ENCODE measurements at regions not wholly inside any gene's neighbourhood (a gene's known extent, or its start where the extent isn't known, plus 50 kb on each side); places are given as distances from the start of the nearest gene placed in this dataset.
"Not testable (repeated sequence)": the region's sequence is repeated elsewhere in the genome, so short reads cannot be mapped to it uniquely, and the experiment has no call there.

DNA sequence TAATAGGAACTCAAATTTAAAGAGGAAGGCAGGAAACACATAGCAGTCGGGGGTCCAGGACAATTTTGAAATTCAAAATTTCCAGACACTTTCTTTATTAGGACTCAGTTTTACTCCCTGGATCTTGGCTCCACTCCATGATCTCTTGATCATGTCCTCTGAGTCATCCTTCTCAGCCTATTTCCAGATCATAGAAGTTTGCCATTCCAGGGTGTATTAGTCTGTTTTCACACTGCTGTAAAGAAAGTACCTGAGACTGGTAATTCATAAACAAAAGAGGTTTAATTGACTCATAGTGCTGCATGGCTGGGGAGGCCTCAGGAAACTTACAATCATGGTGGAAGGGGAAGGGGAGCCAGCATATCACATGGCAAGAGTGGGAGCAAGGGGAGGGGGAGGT, 564.7 kb upstream of the ACTRT1 start:
- DNase-seq (ENCODE audit: low read depth in 2 of 2) = no peak

DNA sequence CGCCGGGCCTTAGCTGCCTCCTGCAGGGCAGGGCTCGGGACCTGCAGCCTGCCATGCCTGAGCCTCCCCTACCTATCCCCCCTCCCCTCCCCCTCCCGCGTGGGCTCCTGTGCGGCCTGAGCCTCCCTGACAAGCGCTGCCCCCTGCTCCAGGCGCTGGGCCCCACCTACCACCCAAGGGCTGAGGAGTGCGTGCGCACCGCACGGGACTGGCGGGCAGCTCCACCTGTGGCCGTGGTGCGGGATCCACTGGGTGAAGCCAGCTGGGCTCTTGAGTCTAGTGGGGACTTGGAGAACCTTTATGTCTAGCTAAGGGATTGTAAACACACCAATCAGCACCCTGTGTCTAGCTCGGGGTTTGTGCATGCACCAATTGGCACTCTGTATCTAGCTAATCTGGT, 554.6 kb upstream of the ACTRT1 start:
- DNase-seq (ENCODE audit: low read depth in 2 of 2) = not testable (repeated sequence)

GRCh38 chrX:128606357-128606756, 554.2 kb upstream of the ACTRT1 start:
- DNase-seq (ENCODE audit: low read depth in 2 of 2) = not testable (repeated sequence)

DNA sequence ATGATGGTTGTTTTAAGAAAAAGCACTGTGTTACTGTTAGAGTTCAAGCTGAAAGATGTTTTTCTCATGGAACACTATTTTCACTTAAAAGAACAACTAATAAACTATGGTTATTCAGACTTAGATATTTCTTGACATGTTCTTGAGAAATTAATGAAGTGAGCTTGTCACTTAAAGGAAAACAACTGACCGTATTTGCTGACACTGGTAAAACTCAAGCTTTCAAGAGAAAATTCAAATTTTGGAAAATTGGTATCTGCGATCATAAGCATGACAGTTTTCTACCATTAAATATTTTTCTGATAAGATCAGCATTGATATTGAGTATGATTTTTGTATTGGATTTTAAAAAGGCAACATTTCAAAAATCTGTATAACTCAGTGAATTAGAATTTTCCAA, 549.5 kb upstream of the ACTRT1 start:
- DNase-seq (ENCODE audit: low read depth in 2 of 2) = no peak

- no peak for DNase-seq (ENCODE audit: low read depth in 2 of 2)
Observed at GRCh38 chrX:128599632-128600031, 547.4 kb upstream of the ACTRT1 start.

GRCh38 chrX:128582036-128582435, 529.8 kb upstream of the ACTRT1 start:
- no peak for DNase-seq (ENCODE audit: low read depth in 2 of 2)

GRCh38 chrX:128581615-128582014, 529.4 kb upstream of the ACTRT1 start:
- DNase-seq (ENCODE audit: low read depth in 2 of 2) = no peak

DNA sequence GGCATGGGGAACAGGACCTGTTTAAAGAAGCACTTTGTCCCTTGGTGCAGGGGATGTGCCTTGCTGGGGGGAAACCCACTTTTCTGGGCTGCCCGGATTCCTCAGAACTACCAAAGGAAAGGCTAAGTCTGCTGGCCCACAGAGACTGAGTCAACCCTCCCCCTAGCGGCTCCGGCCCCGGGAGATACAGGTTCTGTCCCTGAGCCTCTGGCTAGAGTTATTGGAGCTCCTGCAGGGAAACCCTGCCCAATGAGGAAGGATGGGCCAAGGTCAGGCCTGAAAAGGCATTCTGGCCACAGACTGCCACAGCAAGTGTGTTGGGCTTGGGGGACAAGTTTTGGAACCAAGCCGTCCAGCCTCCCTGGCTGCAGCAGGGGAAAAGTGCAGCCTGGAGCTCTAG, 490.9 kb upstream of the ACTRT1 start:
- no peak for DNase-seq (ENCODE audit: low read depth in 2 of 2)

- DNase-seq (ENCODE audit: low read depth in 2 of 2) = no peak
Observed at GRCh38 chrX:128518508-128518907, 466.3 kb upstream of the ACTRT1 start.

DNA sequence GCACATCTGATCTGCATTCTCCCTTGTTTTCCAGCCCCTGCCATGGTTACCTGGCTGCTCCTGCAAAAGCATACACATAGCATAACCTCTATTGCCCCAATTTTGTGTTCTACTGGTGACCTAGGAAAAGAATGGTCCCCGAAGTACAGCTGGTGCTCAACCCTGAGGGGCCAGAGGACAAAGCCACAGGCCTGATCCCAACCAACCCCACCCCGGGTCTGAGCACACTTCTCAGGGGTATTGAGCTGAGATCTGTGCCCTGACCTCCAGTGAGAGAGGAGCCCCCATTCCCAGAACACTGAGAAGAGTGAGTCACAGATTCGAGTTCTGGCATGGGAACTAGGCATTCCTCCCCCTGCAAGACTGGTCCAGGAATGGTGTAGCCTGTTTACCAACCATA, 465.5 kb upstream of the ACTRT1 start:
- no peak for DNase-seq (ENCODE audit: low read depth in 2 of 2)

DNA sequence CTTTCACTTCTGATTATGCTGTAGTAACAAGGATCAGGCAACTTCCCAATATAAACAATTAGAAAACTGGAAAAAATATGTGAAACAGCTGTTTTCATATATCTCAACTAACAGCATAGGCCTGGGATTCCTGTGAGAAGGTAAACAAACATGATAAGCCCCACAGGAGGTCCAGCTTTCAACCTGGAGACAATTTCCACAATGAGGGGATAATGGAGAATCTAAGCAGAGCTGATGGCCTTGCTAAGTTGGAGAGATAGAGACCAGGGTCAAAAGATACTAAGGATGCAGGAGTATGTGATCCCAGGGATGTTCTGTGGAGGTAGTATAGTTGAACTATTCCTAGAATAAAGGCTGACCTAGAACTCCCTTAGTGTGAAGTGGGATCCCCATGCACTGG, 452.3 kb upstream of the ACTRT1 start:
- DNase-seq (ENCODE audit: low read depth in 2 of 2) = no peak

GRCh38 chrX:128464116-128464515, 411.9 kb upstream of the ACTRT1 start:
- DNase-seq (ENCODE audit: low read depth in 2 of 2) = no peak

DNA sequence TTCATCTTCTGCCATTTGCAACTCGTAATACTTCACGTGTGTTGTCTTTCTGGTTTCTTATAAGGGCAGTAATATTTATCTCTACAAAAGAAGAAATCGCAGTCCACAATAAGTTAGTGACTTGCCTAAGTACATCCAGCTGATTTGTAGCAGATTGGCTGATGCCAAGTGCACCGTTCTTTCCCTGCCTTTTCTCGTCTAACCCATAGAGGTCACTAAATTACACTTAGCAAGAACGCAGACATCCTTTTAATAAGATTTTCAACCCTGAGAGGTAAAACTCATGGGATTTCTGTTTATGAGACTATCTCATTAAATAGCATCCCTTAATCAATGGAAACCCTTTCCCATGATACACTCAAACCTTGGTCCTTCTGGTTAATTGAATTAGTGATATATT, 408.6 kb upstream of the ACTRT1 start:
- no peak for DNase-seq (ENCODE audit: low read depth in 2 of 2)

- DNase-seq (ENCODE audit: low read depth in 2 of 2) = no peak
Observed at GRCh38 chrX:128458888-128459287, 406.7 kb upstream of the ACTRT1 start.

DNA sequence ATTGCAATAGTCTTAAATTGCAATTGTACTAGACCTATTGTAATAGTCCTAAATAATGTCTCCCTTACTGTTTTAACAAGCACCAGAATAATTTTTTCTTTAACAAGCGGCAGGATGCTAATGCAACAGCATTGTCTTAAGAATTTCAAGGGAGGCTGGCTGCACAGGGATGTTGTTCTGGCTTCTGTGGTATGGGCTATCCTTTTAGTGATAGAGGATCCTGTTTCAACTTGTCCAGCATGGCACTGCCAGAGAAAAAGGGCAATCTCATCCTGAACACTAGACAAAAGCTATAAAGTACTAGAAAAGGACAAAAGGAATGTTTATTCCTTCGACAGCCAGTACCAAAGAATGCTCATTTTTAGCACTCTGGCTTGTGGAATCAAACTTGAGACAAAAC, 405.5 kb upstream of the ACTRT1 start:
- DNase-seq (ENCODE audit: low read depth in 2 of 2) = no peak

GRCh38 chrX:128439159-128439558, 387.0 kb upstream of the ACTRT1 start:
- DNase-seq (ENCODE audit: low read depth in 2 of 2) = no peak

DNA sequence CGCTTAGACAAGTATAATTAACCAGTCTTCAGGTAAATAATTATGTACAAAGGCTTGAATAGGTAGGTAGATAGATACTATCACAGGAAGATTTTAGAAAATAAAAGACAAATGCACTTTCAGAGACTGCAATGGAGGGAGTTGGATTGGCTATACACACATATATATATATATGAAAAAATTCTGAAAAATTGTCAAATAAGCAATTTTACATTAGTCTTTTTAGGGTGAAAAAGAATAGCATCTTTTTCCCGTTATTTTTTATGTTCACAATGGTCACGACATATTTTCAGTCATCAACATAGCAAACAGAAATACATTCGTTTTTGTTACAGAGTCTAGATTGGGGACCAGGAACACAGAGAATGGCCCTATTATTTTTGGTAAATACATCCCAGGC, 385.9 kb upstream of the ACTRT1 start:
- DNase-seq (ENCODE audit: low read depth in 2 of 2) = no peak

DNA sequence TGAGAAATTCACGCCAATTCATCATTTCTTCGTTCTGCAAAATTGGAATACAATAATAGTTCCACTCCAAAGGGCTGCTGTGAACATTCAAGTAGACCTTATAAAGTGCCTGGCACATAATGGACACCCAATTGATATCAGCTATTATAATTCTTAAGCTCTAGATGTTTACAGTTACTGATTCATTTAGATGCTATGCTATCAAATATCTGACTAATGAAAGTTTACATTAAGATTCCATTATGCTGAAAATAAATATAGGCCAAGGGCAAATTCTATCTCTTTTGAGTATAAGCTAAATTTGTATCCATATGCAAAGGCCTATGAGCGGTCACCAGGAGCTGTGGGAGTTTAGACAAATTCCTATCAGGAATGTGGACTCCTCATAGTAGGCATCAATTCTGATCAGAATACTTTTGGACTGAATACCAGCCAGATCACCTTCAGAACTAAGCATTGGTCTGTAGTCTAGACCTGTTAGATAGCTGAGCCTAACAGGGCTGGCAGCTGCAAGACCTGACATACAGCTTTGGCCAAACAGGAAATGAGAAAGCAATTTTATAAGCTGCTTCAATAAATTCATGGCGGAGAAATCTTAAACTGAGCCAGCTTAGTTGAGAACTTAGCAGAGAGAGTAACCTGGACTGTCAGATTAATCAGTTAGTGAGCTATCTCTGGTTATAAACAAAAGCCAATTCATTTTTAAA, 384.3 kb upstream of the ACTRT1 start:
- DNase-seq (ENCODE audit: low read depth in 2 of 2) = no peak

DNA sequence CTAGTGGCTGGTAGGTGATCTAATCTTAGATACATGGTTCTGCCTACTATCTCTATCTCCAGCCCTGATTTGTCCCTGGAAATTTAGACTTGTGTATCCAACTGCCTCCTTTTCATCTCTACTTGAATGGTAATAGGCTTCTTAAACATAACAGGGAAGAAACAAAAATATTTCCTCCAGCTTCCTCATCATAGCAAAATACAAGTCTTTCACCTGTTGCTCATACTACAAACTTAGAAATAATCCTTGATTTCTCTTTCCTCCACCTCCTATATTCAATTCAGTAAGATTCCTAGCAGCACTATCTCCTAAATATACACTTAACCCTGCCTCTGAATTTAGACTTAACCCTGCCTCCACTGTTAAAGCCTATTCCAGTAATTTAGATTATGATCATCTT, 373.3 kb upstream of the ACTRT1 start:
- no peak for DNase-seq (ENCODE audit: low read depth in 2 of 2)

DNA sequence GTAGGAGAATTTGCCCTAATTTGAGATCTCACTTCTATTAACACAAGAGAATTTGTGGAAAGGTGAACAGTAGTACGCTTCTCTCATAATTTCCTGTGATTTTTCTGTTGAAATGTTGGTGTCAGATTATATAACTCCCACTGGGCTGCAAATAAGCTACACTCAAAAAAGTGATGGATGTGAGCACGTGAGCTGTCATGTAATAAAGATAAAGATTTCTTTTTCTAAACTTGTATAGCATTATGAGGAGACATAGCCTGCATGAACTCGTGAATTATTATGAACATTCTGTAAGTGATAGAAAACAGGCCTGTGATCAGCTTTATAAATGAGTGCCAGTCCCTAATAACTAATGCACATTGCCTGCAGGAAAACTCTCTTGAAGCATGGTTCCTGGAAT, 356.6 kb upstream of the ACTRT1 start:
- DNase-seq (ENCODE audit: low read depth in 2 of 2) = no peak

GRCh38 chrX:128396601-128397000, 344.4 kb upstream of the ACTRT1 start:
- DNase-seq (ENCODE audit: low read depth in 2 of 2) = no peak

DNA sequence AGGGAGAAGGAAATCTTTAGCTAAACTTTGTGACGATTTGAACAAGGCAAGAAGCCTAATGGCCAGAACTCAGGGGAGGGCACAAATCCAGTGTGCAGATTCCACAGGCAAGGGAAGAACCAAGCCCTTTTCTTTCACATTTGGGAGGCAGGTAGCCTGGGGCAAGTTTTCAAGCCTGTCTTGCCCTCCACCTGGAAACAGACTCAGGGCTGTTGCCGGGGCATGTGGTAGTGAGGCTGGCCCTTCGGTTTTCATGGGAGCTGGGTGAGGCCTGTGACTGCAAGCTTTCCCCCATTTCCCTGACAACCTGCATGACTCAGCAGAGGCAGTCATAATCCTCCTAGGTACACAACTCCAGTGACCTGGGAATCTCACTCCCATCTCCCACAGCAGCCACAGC, 331.6 kb upstream of the ACTRT1 start:
- not testable (repeated sequence) for DNase-seq (ENCODE audit: low read depth in 2 of 2)

- DNase-seq (ENCODE audit: low read depth in 2 of 2) = no peak
Observed at GRCh38 chrX:128365492-128365891, 313.3 kb upstream of the ACTRT1 start.

GRCh38 chrX:128335671-128336070, 283.5 kb upstream of the ACTRT1 start:
- no peak for DNase-seq (ENCODE audit: low read depth in 2 of 2)
